ENCODE measurements at regions not wholly inside any gene's neighbourhood (a gene's known extent, or its start where the extent isn't known, plus 50 kb on each side); places are given as distances from the start of the nearest gene placed in this dataset.
"Not testable (repeated sequence)": the region's sequence is repeated elsewhere in the genome, so short reads cannot be mapped to it uniquely, and the experiment has no call there.

- H3K36me3 Mint-ChIP-seq, result no peaks in the 10 kb centered on the region
- no peaks in the 10 kb centered on the region for H3K27me3 Mint-ChIP-seq
- ChIA-PET POLR2A (no interaction called here), CTCF (interaction anchor here (1.0 to 6.7 kb wide), 2 partner anchors 11 to 17 kb away, joined by 3 to 56 read pairs; no protein-coding TSS in a partner anchor)
- no peak for DNase-seq
- H3K27ac Mint-ChIP-seq, result no peak overlapping the region
- no peaks in the 10 kb centered on the region for H3K9me3 Mint-ChIP-seq
- H3K4me1 Mint-ChIP-seq (ENCODE audit: low read depth), result peaks cover 44% of the 10 kb centered on the region
- intact Hi-C loops (cut with micrococcal nuclease), result no loop called here
- no peak overlapping the region for H3K4me3 Mint-ChIP-seq
These were observed 96.0 kb upstream of the IGLL5 start for GRCh38 chr22:22791438-22792181.

- H3K4me1 Mint-ChIP-seq (ENCODE audit: low read depth), result peaks cover 44% of the 10 kb centered on the region
- H3K9me3 Mint-ChIP-seq; DNase-seq; POLR2A ChIA-PET; H3K36me3 Mint-ChIP-seq; H3K27me3 Mint-ChIP-seq; H3K27ac Mint-ChIP-seq; intact Hi-C loops (cut with micrococcal nuclease); H3K4me3 Mint-ChIP-seq: not testable (repeated sequence)
- CTCF ChIA-PET, result interaction anchor here (0.7 to 1.0 kb wide), 2 partner anchors 18 to 85 kb away, joined by 3 read pairs; no protein-coding TSS in a partner anchor
These were observed 95.3 kb upstream of the IGLL5 start for GRCh38 chr22:22792205-22792786.

GRCh38 chr22:22795639-22796038 lies 92.0 kb upstream of the IGLL5 start:
- H3K36me3 Mint-ChIP-seq; H3K27ac Mint-ChIP-seq; intact Hi-C loops (cut with micrococcal nuclease); H3K4me3 Mint-ChIP-seq; H3K9me3 Mint-ChIP-seq; DNase-seq; H3K27me3 Mint-ChIP-seq; POLR2A ChIA-PET: not testable (repeated sequence)
- peaks cover 24% of the 10 kb centered on the region for H3K4me1 Mint-ChIP-seq (ENCODE audit: low read depth)
- CTCF ChIA-PET, result interaction anchor here (1.0 kb wide), 1 partner anchor 161 kb away, joined by 3 read pairs; no protein-coding TSS in a partner anchor

GRCh38 chr22:22796724-22797123 lies 90.9 kb upstream of the IGLL5 start:
- H3K4me3 Mint-ChIP-seq, result no peak overlapping the region
- H3K9me3 Mint-ChIP-seq, result no peaks in the 10 kb centered on the region
- H3K36me3 Mint-ChIP-seq, result no peaks in the 10 kb centered on the region
- CTCF ChIA-PET, result interaction anchor here (1.2 kb wide), 1 partner anchor 9 kb away, joined by 3 read pairs; no protein-coding TSS in a partner anchor
- POLR2A ChIA-PET, result no interaction called here
- H3K27me3 Mint-ChIP-seq, result no peaks in the 10 kb centered on the region
- no peak overlapping the region for H3K27ac Mint-ChIP-seq
- peaks cover 14% of the 10 kb centered on the region for H3K4me1 Mint-ChIP-seq (ENCODE audit: low read depth)
- intact Hi-C loops (cut with micrococcal nuclease), result no loop called here
- DNase-seq, result no peak

- no peak for DNase-seq
- H3K27me3 Mint-ChIP-seq, result no peaks in the 10 kb centered on the region
- H3K27ac Mint-ChIP-seq, result no peak overlapping the region
- POLR2A ChIA-PET, result no interaction called here
- H3K4me1 Mint-ChIP-seq (ENCODE audit: low read depth), result peaks cover 6% of the 10 kb centered on the region
- intact Hi-C loops (cut with micrococcal nuclease), result no loop called here
- H3K9me3 Mint-ChIP-seq, result no peaks in the 10 kb centered on the region
- no peaks in the 10 kb centered on the region for H3K36me3 Mint-ChIP-seq
- no peak overlapping the region for H3K4me3 Mint-ChIP-seq
- CTCF ChIA-PET, result interaction anchor here (0.9 to 4.0 kb wide), 7 partner anchors 9 to 156 kb away, joined by 3 to 26 read pairs (median 6); no protein-coding TSS in a partner anchor
These were observed 89.4 kb upstream of the IGLL5 start for GRCh38 chr22:22798232-22798616.

GRCh38 chr22:22798716-22799115 lies 88.9 kb upstream of the IGLL5 start:
- H3K9me3 Mint-ChIP-seq, result no peaks in the 10 kb centered on the region
- no peaks in the 10 kb centered on the region for H3K36me3 Mint-ChIP-seq
- intact Hi-C loops (cut with micrococcal nuclease), result no loop called here
- ChIA-PET CTCF (interaction anchor here (0.9 to 4.0 kb wide), 8 partner anchors 10 to 155 kb away, joined by 3 to 26 read pairs (median 6); no protein-coding TSS in a partner anchor), POLR2A (no interaction called here)
- no peak overlapping the region for H3K4me3 Mint-ChIP-seq
- peaks cover 6% of the 10 kb centered on the region for H3K4me1 Mint-ChIP-seq (ENCODE audit: low read depth)
- no peak for DNase-seq
- no peak overlapping the region for H3K27ac Mint-ChIP-seq
- no peaks in the 10 kb centered on the region for H3K27me3 Mint-ChIP-seq

GRCh38 chr22:22799561-22799960 lies 88.1 kb upstream of the IGLL5 start:
- no peaks in the 10 kb centered on the region for H3K27me3 Mint-ChIP-seq
- POLR2A ChIA-PET, result no interaction called here
- no peak overlapping the region for H3K4me3 Mint-ChIP-seq
- peaks cover 6% of the 10 kb centered on the region for H3K4me1 Mint-ChIP-seq (ENCODE audit: low read depth)
- H3K9me3 Mint-ChIP-seq, result no peaks in the 10 kb centered on the region
- H3K36me3 Mint-ChIP-seq, result no peaks in the 10 kb centered on the region
- intact Hi-C loops (cut with micrococcal nuclease), result no loop called here
- CTCF ChIA-PET, result interaction anchor here (0.7 to 4.0 kb wide), 7 partner anchors 10 to 208 kb away, joined by 3 to 26 read pairs (median 6); no protein-coding TSS in a partner anchor
- H3K27ac Mint-ChIP-seq, result no peak overlapping the region
- no peak for DNase-seq

- no peak overlapping the region for H3K27ac Mint-ChIP-seq
- H3K27me3 Mint-ChIP-seq, result no peaks in the 10 kb centered on the region
- H3K9me3 Mint-ChIP-seq, result no peaks in the 10 kb centered on the region
- peaks cover 9% of the 10 kb centered on the region for H3K4me1 Mint-ChIP-seq (ENCODE audit: low read depth)
- no peak overlapping the region for H3K4me3 Mint-ChIP-seq
- no peak for DNase-seq
- ChIA-PET CTCF (interaction anchor here (0.7 to 4.0 kb wide), 5 partner anchors 9 to 153 kb away, joined by 3 to 26 read pairs (median 6); no protein-coding TSS in a partner anchor), POLR2A (no interaction called here)
- intact Hi-C loops (cut with micrococcal nuclease), result no loop called here
- no peaks in the 10 kb centered on the region for H3K36me3 Mint-ChIP-seq
These were observed 86.9 kb upstream of the IGLL5 start for GRCh38 chr22:22800716-22801115.

- Mint-ChIP-seq H3K4me1 (ENCODE audit: low read depth) (peaks cover 9% of the 10 kb centered on the region), H3K27ac (no peak overlapping the region), H3K4me3 (no peak overlapping the region), H3K36me3 (no peaks in the 10 kb centered on the region), H3K27me3 (no peaks in the 10 kb centered on the region), H3K9me3 (no peaks in the 10 kb centered on the region)
- intact Hi-C loops (cut with micrococcal nuclease), result loop anchor here (1.0 kb wide), 1 partner anchor 14 kb away; no protein-coding TSS in a partner anchor
- peak; percentile 45 for DNase-seq
- POLR2A ChIA-PET, result no interaction called here
- CTCF ChIA-PET, result interaction anchor here (0.6 to 1.8 kb wide), 26 partner anchors 11 to 424 kb away, joined by 3 to 26 read pairs (median 4); no protein-coding TSS in a partner anchor
These were observed 85.2 kb upstream of the IGLL5 start for GRCh38 chr22:22802339-22802970.

- H3K27me3 Mint-ChIP-seq, result no peaks in the 10 kb centered on the region
- no peak overlapping the region for H3K27ac Mint-ChIP-seq
- no peaks in the 10 kb centered on the region for H3K9me3 Mint-ChIP-seq
- no peak for DNase-seq
- POLR2A ChIA-PET, result no interaction called here
- CTCF ChIA-PET, result interaction anchor here (0.8 to 1.6 kb wide), 9 partner anchors 12 to 81 kb away, joined by 3 to 26 read pairs (median 5); no protein-coding TSS in a partner anchor
- H3K4me3 Mint-ChIP-seq, result no peak overlapping the region
- peaks cover 5% of the 10 kb centered on the region for H3K4me1 Mint-ChIP-seq (ENCODE audit: low read depth)
- no peaks in the 10 kb centered on the region for H3K36me3 Mint-ChIP-seq
- intact Hi-C loops (cut with micrococcal nuclease), result no loop called here
These were observed 84.2 kb upstream of the IGLL5 start for GRCh38 chr22:22803285-22803853.

- no peak overlapping the region for H3K27ac Mint-ChIP-seq
These were observed 77.6 kb upstream of the IGLL5 start for GRCh38 chr22:22810018-22810427.

More at GRCh38 chr22:22810018-22810427, 77.6 kb upstream of the IGLL5 start:
- intact Hi-C loops (cut with micrococcal nuclease), result loop anchor here (1.0 to 5.0 kb wide), 2 partner anchors 37 to 67 kb away; no protein-coding TSS in a partner anchor
- CTCF ChIA-PET, result interaction anchor here (0.6 to 14.2 kb wide), 42 partner anchors 9 to 396 kb away, joined by 3 to 264 read pairs (median 6); no protein-coding TSS in a partner anchor
- Mint-ChIP-seq H3K9me3 (no peaks in the 10 kb centered on the region), H3K4me1 (ENCODE audit: low read depth) (peaks cover 24% of the 10 kb centered on the region), H3K27me3 (no peaks in the 10 kb centered on the region), H3K36me3 (no peaks in the 10 kb centered on the region), H3K4me3 (no peak overlapping the region)
- POLR2A ChIA-PET, result interaction anchor here (0.6 to 0.8 kb wide), 2 partner anchors 67 to 146 kb away, joined by 3 read pairs; no protein-coding TSS in a partner anchor
- peak; percentile 80 for DNase-seq
